Calu3 (cell line): ENCODE measurements at regions not wholly inside any gene's neighbourhood (a gene's known extent, or its start where the extent isn't known, plus 50 kb on each side); places are given as distances from the start of the nearest gene placed in this dataset.

Source experiments
- BruUV-seq: library from RNA; stranded (reverse); fragments of 400-500 nt; replicated peaks from 2 replicates; lab custom pipeline; 2021; lab: Mats Ljungman, UMichigan
- CTCF ChIA-PET: fragments of 300-600 bp; sonication (Branson Sonifier 250); formaldehyde crosslinking; loops from one replicate; lab custom pipeline; 2022; ENCODE audit warnings: antibody characterized with exemption; lab: Charles Lee
- DNase-seq: peaks from one replicate; pipeline ENCODE4 v3.0.0; 2022
- H3K27ac Mint-ChIP-seq: one replicate; pipeline ENCODE4 v1.8.0; 2022; ENCODE audit warnings: mixed read lengths; ENCODE audit not compliant: unreplicated experiment
- H3K27me3 Mint-ChIP-seq: one replicate; pipeline ENCODE4 v1.8.0; 2022; ENCODE audit warnings: mixed read lengths; ENCODE audit not compliant: unreplicated experiment
- H3K36me3 Mint-ChIP-seq: one replicate; pipeline ENCODE4 v1.8.0; 2022; ENCODE audit warnings: mild to moderate bottlenecking, moderate library complexity, mixed read lengths; ENCODE audit not compliant: insufficient read depth, unreplicated experiment
- H3K4me1 Mint-ChIP-seq: one replicate; pipeline ENCODE4 v1.8.0; 2022; ENCODE audit warnings: mild to moderate bottlenecking, low read depth, mixed read lengths; ENCODE audit not compliant: unreplicated experiment
- H3K4me3 Mint-ChIP-seq: one replicate; pipeline ENCODE4 v1.8.0; 2022; ENCODE audit warnings: mild to moderate bottlenecking, low read depth, moderate library complexity, mixed read lengths; ENCODE audit not compliant: unreplicated experiment
- H3K9me3 Mint-ChIP-seq: one replicate; pipeline ENCODE4 v1.8.0; 2022; ENCODE audit warnings: low read depth, mixed read lengths; ENCODE audit not compliant: unreplicated experiment
- CTCF ChIP-seq: fragments of 200-600 bp; IDR thresholded peaks from one replicate; pipeline ENCODE4 v1.8.0; 2022; ENCODE audit warnings: antibody characterized with exemption; ENCODE audit not compliant: unreplicated experiment
- intact Hi-C: fragments of 100-400 bp; cut with micrococcal nuclease; formaldehyde crosslinking; loops from one replicate; pipeline ENCODE4 v1.10.0; 2022; ENCODE audit not compliant: unreplicated experiment

- Mint-ChIP-seq H3K27me3 (peaks cover 11% of the 10 kb centered on the region), H3K4me1 (no peaks in the 10 kb centered on the region), H3K36me3 (no peaks in the 10 kb centered on the region), H3K9me3 (no peaks in the 10 kb centered on the region), H3K27ac (no peak overlapping the region), H3K4me3 (no peak overlapping the region)
- no peak for TF ChIP-seq CTCF
- no TSS peak for BruUV-seq
- intact Hi-C loops = no loop called here
- DNase-seq = no peak
- CTCF ChIA-PET = no interaction called here
Measured at GRCh38 chr13:99819967-99820366, 151.6 kb downstream of the ZIC5 start.

- intact Hi-C loops = no loop called here
- Mint-ChIP-seq H3K4me3 (no peak overlapping the region), H3K4me1 (no peaks in the 10 kb centered on the region), H3K27ac (no peak overlapping the region), H3K27me3 (no peaks in the 10 kb centered on the region), H3K36me3 (no peaks in the 10 kb centered on the region), H3K9me3 (no peaks in the 10 kb centered on the region)
- no peak for TF ChIP-seq CTCF
- BruUV-seq = no TSS peak
- DNase-seq = no peak
- CTCF ChIA-PET = no interaction called here
Measured at GRCh38 chr13:99816321-99816720, 155.2 kb downstream of the ZIC5 start.

GRCh38 chr13:99813336-99814095, 158.1 kb downstream of the ZIC5 start:
- no peak for DNase-seq
- Mint-ChIP-seq H3K4me3 (no peak overlapping the region), H3K4me1 (peaks cover 9% of the 10 kb centered on the region), H3K9me3 (no peaks in the 10 kb centered on the region), H3K27ac (no peak overlapping the region), H3K27me3 (no peaks in the 10 kb centered on the region), H3K36me3 (no peaks in the 10 kb centered on the region)
- CTCF ChIA-PET = no interaction called here
- BruUV-seq = no TSS peak
- intact Hi-C loops = no loop called here
- no peak for TF ChIP-seq CTCF

GRCh38 chr13:99812625-99813024, 158.9 kb downstream of the ZIC5 start:
- H3K4me3 Mint-ChIP-seq = no peak overlapping the region
- peak; percentile 16 for DNase-seq
- H3K27me3 Mint-ChIP-seq = no peaks in the 10 kb centered on the region

More at GRCh38 chr13:99812625-99813024, 158.9 kb downstream of the ZIC5 start:
- no TSS peak for BruUV-seq
- TF ChIP-seq CTCF = no peak
- CTCF ChIA-PET = no interaction called here
- Mint-ChIP-seq H3K27ac (no peak overlapping the region), H3K36me3 (no peaks in the 10 kb centered on the region), H3K4me1 (peaks cover 9% of the 10 kb centered on the region), H3K9me3 (no peaks in the 10 kb centered on the region)
- intact Hi-C loops = no loop called here
